Stimulated activated effector memory CD8-positive, alpha-beta T cell treated with anti-CD3 and anti-CD28 coated beads, Interleukin-12 subunit alpha, Interleukin-12 subunit beta, amount 100 ng/mL, for 72 hours (primary cell): ENCODE measurements at regions not wholly inside any gene's neighbourhood (a gene's known extent, or its start where the extent isn't known, plus 50 kb on each side); places are given as distances from the start of the nearest gene placed in this dataset.

Experiments used
- ATAC-seq: fragments of 150-1000 bp; cut with Tn5 transposase; 2 replicates; pipeline ENCODE4 v1.10.0; 2021
- DNase-seq, 2 donors: peaks; one replicate each; pipeline ENCODE4 v3.0.0; 2021 to 2022; ENCODE audit warnings: low spot score in 2 of 2
- H3K27ac Mint-ChIP-seq: one replicate; pipeline ENCODE4 v1.8.0; 2022; ENCODE audit warnings: mild to moderate bottlenecking, mixed read lengths
- H3K36me3 Mint-ChIP-seq: one replicate; pipeline ENCODE4 v1.8.0; 2022; ENCODE audit warnings: mild to moderate bottlenecking, mixed read lengths
- H3K4me1 Mint-ChIP-seq: one replicate; pipeline ENCODE4 v1.8.0; 2022; ENCODE audit warnings: mixed read lengths
- H3K4me3 Mint-ChIP-seq: one replicate; pipeline ENCODE4 v1.8.0; 2022; ENCODE audit warnings: mild to moderate bottlenecking, mixed read lengths
- H3K9me3 Mint-ChIP-seq: one replicate; pipeline ENCODE4 v1.8.0; 2022; ENCODE audit warnings: mixed read lengths

- no peak overlapping the region for H3K27ac Mint-ChIP-seq
- peaks cover 3% of the 10 kb centered on the region for H3K9me3 Mint-ChIP-seq
- H3K4me1 Mint-ChIP-seq, result no peaks in the 10 kb centered on the region
- ATAC-seq, result no peak
- no peaks in the 10 kb centered on the region for H3K36me3 Mint-ChIP-seq
- DNase-seq, result no peak
- no peak overlapping the region for H3K4me3 Mint-ChIP-seq
Observed at GRCh38 chr13:105929505-105929904, 606.0 kb downstream of the EFNB2 start.

- Mint-ChIP-seq H3K4me3 (no peak overlapping the region), H3K4me1 (no peaks in the 10 kb centered on the region), H3K36me3 (no peaks in the 10 kb centered on the region), H3K9me3 (peaks cover 3% of the 10 kb centered on the region), H3K27ac (no peak overlapping the region)
- ATAC-seq, result no peak
- no peak for DNase-seq
Observed at GRCh38 chr13:105928901-105929300, 606.6 kb downstream of the EFNB2 start.

GRCh38 chr13:105928048-105928447, 607.4 kb downstream of the EFNB2 start:
- no peak for ATAC-seq
- Mint-ChIP-seq H3K27ac (no peak overlapping the region), H3K4me1 (no peaks in the 10 kb centered on the region), H3K9me3 (peaks cover 5% of the 10 kb centered on the region), H3K36me3 (no peaks in the 10 kb centered on the region), H3K4me3 (no peak overlapping the region)
- no peak for DNase-seq

DNA sequence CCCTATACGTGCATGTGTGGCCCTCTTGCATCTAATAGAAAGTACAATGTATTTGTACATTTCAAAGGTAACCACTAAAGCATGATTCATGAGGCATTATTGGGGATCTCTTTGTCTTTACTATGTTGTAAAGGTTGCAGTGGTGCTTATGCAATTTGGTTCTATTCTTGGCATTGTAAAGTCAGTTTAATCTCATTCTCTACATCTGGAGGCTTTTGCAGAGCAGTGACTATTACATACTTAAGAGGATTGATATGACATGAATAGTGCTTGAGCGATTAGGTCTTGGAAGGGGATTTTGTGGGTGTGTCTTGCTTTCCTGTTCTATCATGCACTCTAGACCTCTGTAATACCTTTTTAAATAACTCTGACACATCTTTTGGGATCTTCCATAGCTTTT, 610.0 kb downstream of the EFNB2 start:
- Mint-ChIP-seq H3K9me3 (peaks cover 5% of the 10 kb centered on the region), H3K4me3 (no peak overlapping the region), H3K27ac (no peak overlapping the region), H3K4me1 (no peaks in the 10 kb centered on the region), H3K36me3 (no peaks in the 10 kb centered on the region)
- ATAC-seq, result no peak
- no peak for DNase-seq

DNA sequence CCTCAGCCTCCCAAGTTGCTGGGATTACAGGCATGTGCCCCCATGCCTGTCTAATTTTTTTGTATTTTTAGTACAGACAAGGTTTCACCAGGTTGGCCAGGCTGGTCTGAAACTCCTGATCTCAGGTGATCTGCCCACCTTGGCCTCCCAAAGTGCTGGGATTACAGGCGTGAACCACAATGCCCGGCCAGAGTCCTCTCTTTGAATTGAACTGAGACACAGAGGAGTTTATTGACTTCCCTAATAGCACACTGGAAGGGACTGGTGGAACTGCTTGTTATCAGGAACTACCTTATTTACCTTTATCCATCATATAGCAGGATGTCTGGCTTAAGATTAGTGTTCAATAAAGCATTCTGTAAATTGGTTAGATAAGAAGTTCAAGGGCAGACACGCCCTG, 613.8 kb downstream of the EFNB2 start:
- Mint-ChIP-seq H3K4me3 (no peak overlapping the region), H3K9me3 (peaks cover 11% of the 10 kb centered on the region), H3K27ac (no peak overlapping the region), H3K36me3 (no peaks in the 10 kb centered on the region), H3K4me1 (no peaks in the 10 kb centered on the region)
- DNase-seq, result no peak
- no peak for ATAC-seq

DNA sequence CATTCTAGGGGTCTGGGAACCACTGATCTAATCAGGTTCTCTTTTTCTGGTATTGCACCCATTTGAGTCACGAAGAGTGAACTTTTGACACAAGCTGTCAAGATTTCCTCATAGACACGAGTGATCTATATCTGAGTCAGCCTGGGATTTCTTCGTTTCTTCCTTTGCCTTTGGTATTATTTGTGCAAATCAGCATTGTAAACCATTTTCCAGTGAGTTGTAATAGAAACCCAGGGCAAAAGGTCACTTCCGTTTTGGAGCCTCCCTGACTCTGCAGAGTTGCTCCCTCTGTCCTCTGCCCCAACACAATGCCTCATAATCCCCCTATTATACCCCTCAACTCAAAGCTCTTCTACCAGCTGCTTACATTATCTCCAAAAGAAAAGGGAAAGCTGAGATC, 615.1 kb downstream of the EFNB2 start:
- DNase-seq, result no peak
- H3K4me1 Mint-ChIP-seq, result no peaks in the 10 kb centered on the region
- no peak for ATAC-seq
- H3K4me3 Mint-ChIP-seq, result no peak overlapping the region
- H3K9me3 Mint-ChIP-seq, result peaks cover 13% of the 10 kb centered on the region
- H3K36me3 Mint-ChIP-seq, result no peaks in the 10 kb centered on the region
- no peak overlapping the region for H3K27ac Mint-ChIP-seq

DNA sequence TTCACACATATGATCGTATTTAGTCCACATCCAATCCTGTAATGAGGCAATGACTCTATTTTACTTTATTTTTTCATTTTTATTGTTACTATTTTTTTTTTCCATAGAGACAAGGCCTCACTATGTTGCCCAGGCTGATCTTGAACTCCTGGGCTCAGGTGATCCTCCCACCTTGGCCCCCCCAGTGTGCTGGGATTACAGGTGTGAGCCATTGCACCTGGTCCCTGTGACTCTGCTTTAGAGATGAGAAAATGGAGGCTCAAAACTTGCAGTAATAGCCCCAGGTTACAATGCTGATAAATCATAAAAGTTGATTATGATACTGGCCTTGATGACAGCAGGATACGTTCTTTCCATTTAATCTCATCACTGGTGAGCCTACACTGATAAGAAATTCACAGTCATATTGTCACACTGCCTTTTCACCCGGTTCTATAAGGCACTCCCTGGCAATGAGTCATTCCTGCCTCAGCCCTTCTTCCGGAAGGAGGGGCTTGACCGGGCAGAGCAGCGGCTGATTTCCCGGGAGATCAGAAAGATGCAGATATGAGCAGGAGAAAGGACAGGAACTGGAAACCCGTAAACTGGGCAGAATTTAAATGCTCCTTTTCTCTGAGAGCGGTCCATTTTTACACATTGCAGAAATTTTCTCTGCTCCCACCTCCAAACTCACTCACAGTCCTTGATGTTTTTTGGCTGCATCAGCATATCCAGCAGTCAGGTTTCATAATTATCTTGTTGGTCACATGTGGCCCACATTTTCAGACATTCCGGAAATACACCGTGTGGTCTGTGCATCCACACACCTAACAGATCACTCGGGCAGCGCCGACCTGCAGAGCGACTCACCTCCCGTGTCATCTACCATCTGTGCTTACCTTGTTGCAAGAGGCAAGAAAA, 616.4 kb downstream of the EFNB2 start:
- ATAC-seq, result no peak
- H3K9me3 Mint-ChIP-seq, result peaks cover 13% of the 10 kb centered on the region
- no peaks in the 10 kb centered on the region for H3K36me3 Mint-ChIP-seq
- no peak overlapping the region for H3K4me3 Mint-ChIP-seq
- H3K4me1 Mint-ChIP-seq, result no peaks in the 10 kb centered on the region
- no peak overlapping the region for H3K27ac Mint-ChIP-seq
- no peak for DNase-seq

DNA sequence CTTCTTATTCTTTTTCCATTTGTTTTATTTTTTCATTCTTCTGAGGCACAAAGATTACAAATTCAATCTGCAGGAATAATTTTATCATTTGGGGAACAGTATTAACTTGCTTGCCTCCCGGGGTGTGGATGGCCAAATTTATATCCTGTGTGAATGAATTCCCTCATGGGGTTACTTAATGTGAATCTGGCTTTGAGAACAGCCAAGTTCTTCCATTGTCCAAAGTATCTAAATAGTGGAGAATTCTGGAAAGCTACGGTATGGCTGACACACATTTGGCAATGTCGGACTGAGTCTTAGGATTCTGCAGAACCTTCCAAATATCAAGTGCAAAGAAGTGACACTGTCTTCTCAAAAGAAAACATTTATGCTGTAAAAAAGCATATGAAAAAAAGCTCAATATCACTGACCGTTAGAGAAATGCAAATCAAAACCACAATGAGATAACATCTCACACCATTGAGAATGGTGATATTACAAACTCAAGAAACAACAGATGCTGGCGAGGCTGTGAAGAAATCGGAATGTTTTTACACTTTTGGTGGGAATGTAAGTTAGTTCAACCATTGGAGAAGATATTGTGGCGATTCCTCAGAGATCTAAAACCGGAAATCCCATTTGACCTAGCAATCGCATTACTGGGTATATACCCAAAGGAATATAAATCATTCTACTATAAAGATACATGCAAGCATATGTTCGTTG, 620.2 kb downstream of the EFNB2 start:
- ATAC-seq (no peak), DNase-seq (no peak)
- H3K4me3 Mint-ChIP-seq, result no peak overlapping the region
- H3K9me3 Mint-ChIP-seq, result peaks cover 11% of the 10 kb centered on the region
- no peak overlapping the region for H3K27ac Mint-ChIP-seq
- H3K36me3 Mint-ChIP-seq, result no peaks in the 10 kb centered on the region
- no peaks in the 10 kb centered on the region for H3K4me1 Mint-ChIP-seq

DNA sequence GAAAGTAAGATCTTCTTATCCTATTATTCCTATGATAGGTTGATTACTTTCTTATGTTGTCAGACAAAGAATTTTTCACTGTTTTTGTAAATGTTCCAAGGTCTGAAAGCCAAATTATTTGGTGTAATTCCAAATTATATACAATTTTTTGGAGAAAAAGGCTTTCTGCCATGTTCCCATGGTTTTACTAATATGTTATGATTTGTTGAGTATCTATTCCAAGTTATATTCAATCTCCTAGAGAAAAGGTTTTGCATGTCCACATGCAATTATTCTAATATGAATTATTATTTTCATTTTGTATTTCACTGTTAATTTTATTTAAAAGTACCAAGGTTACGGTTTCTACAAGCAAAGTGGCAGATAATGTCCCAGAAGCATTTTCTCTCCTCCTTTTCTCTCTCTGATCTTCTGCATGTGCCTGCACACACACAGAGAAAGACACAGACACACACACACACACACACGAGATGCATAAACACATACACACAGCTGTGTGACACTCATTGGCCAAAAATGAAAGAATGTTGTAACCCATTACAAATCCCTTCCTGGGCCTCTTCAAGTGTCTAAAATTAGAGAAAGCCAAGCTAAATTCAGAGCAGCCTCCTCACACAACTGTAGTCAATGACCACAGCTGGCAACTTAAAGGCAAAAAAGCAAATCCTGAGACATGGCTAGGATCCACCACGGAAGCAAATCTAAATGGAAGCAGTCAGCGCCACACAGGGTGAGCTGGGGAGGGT, 621.0 kb downstream of the EFNB2 start:
- ATAC-seq, result no peak
- H3K4me3 Mint-ChIP-seq, result no peak overlapping the region
- no peak for DNase-seq

DNA sequence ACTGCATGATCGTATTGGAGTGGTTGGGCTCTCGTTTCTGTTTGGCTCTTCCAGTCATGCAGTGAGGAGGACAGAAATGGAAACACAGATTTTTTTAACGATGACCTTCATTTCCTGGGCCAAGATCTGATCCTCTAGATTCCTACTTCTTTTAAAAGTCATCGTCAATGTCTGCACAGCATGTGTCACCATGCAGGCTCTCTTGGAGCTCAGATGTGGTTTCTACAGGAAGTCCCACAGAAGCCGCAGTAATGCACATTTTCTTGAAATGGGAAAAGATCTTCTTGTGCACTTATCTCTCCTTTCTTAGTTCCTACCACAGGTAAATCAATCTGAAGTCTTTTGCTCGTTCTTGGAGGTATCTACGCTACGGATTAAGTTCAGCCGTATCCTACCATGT, 626.9 kb downstream of the EFNB2 start:
- Mint-ChIP-seq H3K9me3 (peaks cover 5% of the 10 kb centered on the region), H3K4me3 (no peak overlapping the region), H3K27ac (no peak overlapping the region), H3K4me1 (no peaks in the 10 kb centered on the region), H3K36me3 (no peaks in the 10 kb centered on the region)
- ATAC-seq, result no peak
- DNase-seq, result no peak

More for the DNA sequence above, 621.0 kb downstream of the EFNB2 start:
- no peaks in the 10 kb centered on the region for H3K36me3 Mint-ChIP-seq
- H3K9me3 Mint-ChIP-seq, result peaks cover 11% of the 10 kb centered on the region
- no peak overlapping the region for H3K27ac Mint-ChIP-seq
- no peaks in the 10 kb centered on the region for H3K4me1 Mint-ChIP-seq

DNA sequence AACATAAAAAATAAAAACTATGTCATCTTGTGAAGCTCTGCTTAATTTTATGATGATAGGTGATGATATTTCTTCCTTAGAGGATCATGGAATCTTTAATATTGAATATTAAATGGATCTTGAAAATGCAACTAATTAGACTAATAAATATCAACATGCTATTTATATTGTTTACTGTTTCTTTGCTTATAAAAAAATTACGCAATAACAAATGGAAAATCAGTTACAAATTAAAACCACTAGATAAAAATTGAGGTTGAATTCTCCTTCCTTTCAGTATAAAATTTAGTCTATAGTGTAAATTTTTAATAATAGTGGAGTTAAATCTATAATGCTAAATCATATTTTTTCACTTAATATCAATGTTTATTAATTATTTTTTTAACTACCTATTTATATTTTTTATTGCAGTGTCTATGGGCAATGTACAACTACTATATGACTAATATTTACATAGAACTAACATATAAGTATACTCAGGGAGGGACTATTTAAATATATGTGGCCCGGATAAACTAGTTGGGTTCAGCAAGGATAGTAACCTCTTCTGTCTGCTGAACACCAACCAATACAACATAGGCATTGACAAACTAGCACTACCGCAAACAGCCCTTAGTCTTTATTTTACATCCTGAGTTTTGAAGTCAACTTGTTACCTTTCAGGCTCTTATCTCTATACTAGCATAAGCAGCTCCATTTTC, 628.0 kb downstream of the EFNB2 start:
- H3K4me1 Mint-ChIP-seq, result no peaks in the 10 kb centered on the region
- peaks cover 5% of the 10 kb centered on the region for H3K9me3 Mint-ChIP-seq
- no peak overlapping the region for H3K27ac Mint-ChIP-seq
- ATAC-seq (no peak), DNase-seq (no peak)
- no peak overlapping the region for H3K4me3 Mint-ChIP-seq
- no peaks in the 10 kb centered on the region for H3K36me3 Mint-ChIP-seq

DNA sequence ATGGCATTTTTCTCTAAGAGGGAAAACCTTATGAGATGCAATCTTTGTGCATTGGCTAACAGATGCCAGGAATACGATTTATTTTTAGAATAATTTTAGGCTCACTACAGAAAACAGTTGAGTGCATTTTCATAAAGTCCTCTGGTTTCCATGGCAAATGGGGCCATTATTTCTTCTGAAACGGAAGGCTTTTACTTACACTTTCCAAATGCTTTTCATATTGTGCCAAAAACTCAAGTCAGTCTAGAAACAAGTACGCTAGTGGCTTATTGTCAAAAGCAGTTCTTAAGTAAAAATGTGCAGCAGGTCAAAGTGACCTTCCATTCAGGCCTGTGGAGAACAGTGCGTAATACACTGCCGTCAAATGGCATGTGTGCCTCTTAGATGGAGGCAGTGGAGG, 628.7 kb downstream of the EFNB2 start:
- Mint-ChIP-seq H3K36me3 (no peaks in the 10 kb centered on the region), H3K4me3 (no peak overlapping the region), H3K4me1 (no peaks in the 10 kb centered on the region), H3K9me3 (peaks cover 5% of the 10 kb centered on the region), H3K27ac (no peak overlapping the region)
- DNase-seq (no peak), ATAC-seq (no peak)

DNA sequence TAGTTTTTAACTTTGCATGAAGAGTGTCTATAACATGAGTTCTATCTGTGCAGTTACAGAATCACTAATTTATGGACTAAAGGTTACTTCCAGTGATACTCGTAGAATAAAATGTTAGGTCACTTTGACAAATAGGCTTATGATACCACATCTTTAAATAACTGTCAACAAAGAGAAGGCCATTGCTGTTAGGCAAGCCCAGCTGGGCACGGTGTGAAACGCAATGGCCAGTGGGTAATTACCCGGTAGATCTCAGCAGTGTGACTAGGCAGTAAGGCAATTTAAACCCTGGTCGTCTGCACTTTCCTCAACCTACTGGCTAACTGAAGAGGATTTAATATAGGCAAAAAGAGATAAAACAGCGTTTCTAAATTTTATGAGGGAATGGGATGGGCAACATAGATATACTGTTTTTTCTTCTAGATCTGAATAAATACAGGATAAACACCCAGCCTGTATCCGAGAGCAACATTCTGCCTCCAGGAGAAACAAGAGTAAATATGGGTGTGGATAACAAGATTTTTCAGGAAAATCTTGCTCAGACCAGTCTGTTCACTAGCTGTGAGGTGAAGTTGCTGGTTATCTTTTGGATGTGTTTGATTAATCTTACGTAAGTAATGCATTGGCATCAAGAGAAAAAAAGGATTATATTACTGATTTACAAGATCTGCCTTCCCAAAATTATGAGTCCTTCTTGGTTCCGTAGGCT, 631.3 kb downstream of the EFNB2 start:
- Mint-ChIP-seq H3K36me3 (no peaks in the 10 kb centered on the region), H3K9me3 (peaks cover 2% of the 10 kb centered on the region), H3K27ac (no peak overlapping the region), H3K4me3 (no peak overlapping the region), H3K4me1 (no peaks in the 10 kb centered on the region)
- DNase-seq, result no peak
- ATAC-seq, result no peak

GRCh38 chr13:105902396-105902795, 633.1 kb downstream of the EFNB2 start:
- Mint-ChIP-seq H3K27ac (no peak overlapping the region), H3K36me3 (no peaks in the 10 kb centered on the region), H3K4me1 (no peaks in the 10 kb centered on the region), H3K9me3 (peaks cover 4% of the 10 kb centered on the region), H3K4me3 (no peak overlapping the region)
- DNase-seq (no peak), ATAC-seq (no peak)
